GM23338 (cell line): ENCODE measurements at regions not wholly inside any gene's neighbourhood (a gene's known extent, or its start where the extent isn't known, plus 50 kb on each side); places are given as distances from the start of the nearest gene placed in this dataset.

Source experiments
- ATAC-seq: fragments of 200-7000 bp; cut with Tn5 transposase; 3 replicates; pipeline ENCODE4 v1.9.1; 2020
- DNase-seq: peaks from one replicate; pipeline ENCODE4 v3.0.0-alpha.2; 2015; ENCODE audit warnings: low spot score
- H2AFZ ChIP-seq: fragments of 200-600 bp; sonication (generic); 2 replicates; pipeline ENCODE4 v1.8.0; 2016; ENCODE audit warnings: antibody characterized with exemption, mild to moderate bottlenecking, moderate library complexity
- H3F3A ChIP-seq: fragments of 200-600 bp; sonication (generic); replicated peaks from 2 replicates; pipeline ENCODE4 v1.8.0; 2017; ENCODE audit warnings: antibody characterized with exemption, mixed run types, low read depth
- H3K27ac ChIP-seq: fragments of 200-600 bp; sonication (generic); 2 replicates; pipeline ENCODE4 v1.6.1; 2016; ENCODE audit warnings: low read depth
- H3K27me3 ChIP-seq: fragments of 200-600 bp; sonication (generic); 2 replicates; pipeline ENCODE4 v1.8.0; 2016; ENCODE audit warnings: mild to moderate bottlenecking, mixed run types, moderate library complexity; ENCODE audit not compliant: insufficient read depth
- H3K36me3 ChIP-seq: fragments of 200-600 bp; sonication (generic); 2 replicates; pipeline ENCODE4 v1.8.0; 2016; ENCODE audit warnings: mild to moderate bottlenecking; ENCODE audit not compliant: insufficient read depth
- H3K4me1 ChIP-seq: fragments of 200-600 bp; sonication (generic); 2 replicates; pipeline ENCODE4 v1.8.0; 2016; ENCODE audit warnings: mild to moderate bottlenecking, moderate library complexity; ENCODE audit not compliant: insufficient read depth
- H3K4me2 ChIP-seq: fragments of 200-600 bp; sonication (generic); 2 replicates; pipeline ENCODE4 v1.7.1; 2017; ENCODE audit warnings: mixed run types
- H3K4me3 ChIP-seq: fragments of 200-600 bp; sonication (generic); 2 replicates; pipeline ENCODE4 v1.6.1; 2016; ENCODE audit warnings: mixed run types
- H3K79me2 ChIP-seq: fragments of 200-600 bp; sonication (generic); replicated peaks from 2 replicates; pipeline ENCODE4 v1.8.0; 2017; ENCODE audit warnings: mild to moderate bottlenecking; ENCODE audit not compliant: insufficient read depth
- H3K9me2 ChIP-seq: fragments of 200-600 bp; sonication (generic); 2 replicates; pipeline ENCODE4 v1.8.0; 2017; ENCODE audit not compliant: insufficient read depth
- H4K20me1 ChIP-seq: fragments of 200-600 bp; sonication (generic); replicated peaks from 2 replicates; pipeline ENCODE4 v1.8.0; 2017; ENCODE audit warnings: mild to moderate bottlenecking; ENCODE audit not compliant: insufficient read depth
- H3K27ac Mint-ChIP-seq: 2 replicates; pipeline ENCODE4 v1.8.0; 2020; ENCODE audit warnings: inconsistent platforms, mild to moderate bottlenecking, moderate library complexity, mixed read lengths
- H3K27me3 Mint-ChIP-seq: 3 replicates; pipeline ENCODE4 v1.8.0; 2022; ENCODE audit warnings: low read depth, mild to moderate bottlenecking, moderate library complexity, mixed read lengths, inconsistent platforms; ENCODE audit not compliant: insufficient read depth, poor library complexity
- H3K36me3 Mint-ChIP-seq: 3 replicates; pipeline ENCODE4 v1.8.0; 2021; ENCODE audit warnings: low read depth, mild to moderate bottlenecking, inconsistent platforms, moderate library complexity, mixed read lengths
- H3K4me1 Mint-ChIP-seq: 3 replicates; pipeline ENCODE4 v1.8.0; 2020; ENCODE audit warnings: mild to moderate bottlenecking, inconsistent platforms, mixed read lengths
- H3K4me3 Mint-ChIP-seq: 3 replicates; pipeline ENCODE4 v1.8.0; 2021; ENCODE audit warnings: moderate library complexity, mild to moderate bottlenecking, inconsistent platforms, mixed read lengths
- H3K9me3 Mint-ChIP-seq: 3 replicates; pipeline ENCODE4 v1.8.0; 2020; ENCODE audit warnings: moderate library complexity, mild to moderate bottlenecking, inconsistent platforms, mixed read lengths
- CREB1 ChIP-seq: fragments of 250-450 bp; sonication (Bioruptor Pico); IDR thresholded peaks from 2 replicates; pipeline ENCODE4 v1.5.0; 2020; ENCODE audit warnings: low read depth, mild to moderate bottlenecking, moderate library complexity
- EZH2 ChIP-seq: fragments of 200-600 bp; sonication (generic); IDR thresholded peaks from one replicate; pipeline ENCODE4 v1.8.0; 2017; ENCODE audit warnings: antibody characterized with exemption, mild to moderate bottlenecking, low read depth; ENCODE audit not compliant: unreplicated experiment
- EZH2phosphoT487 ChIP-seq: fragments of 200-600 bp; sonication (generic); IDR thresholded peaks from one replicate; pipeline ENCODE4 v1.8.1; 2018; ENCODE audit warnings: antibody characterized with exemption; ENCODE audit not compliant: unreplicated experiment
- NANOG ChIP-seq: IDR thresholded peaks from 2 replicates; pipeline ENCODE4 v1.6.1; 2016; ENCODE audit warnings: antibody characterized with exemption, borderline replicate concordance
- STAT1 ChIP-seq: IDR thresholded peaks from one replicate; pipeline ENCODE4 v1.6.1; 2016; ENCODE audit warnings: antibody characterized with exemption; ENCODE audit not compliant: unreplicated experiment
- ZNF331 ChIP-seq: fragments of 250-450 bp; sonication (Bioruptor Pico); IDR thresholded peaks from 2 replicates; pipeline ENCODE4 v1.5.0; 2020; ENCODE audit warnings: low read depth, mild to moderate bottlenecking, moderate library complexity
- ZNF462 ChIP-seq: fragments of 250-450 bp; sonication (Bioruptor Pico); IDR thresholded peaks from 2 replicates; pipeline ENCODE4 v1.5.0; 2020; ENCODE audit warnings: mild to moderate bottlenecking, moderate library complexity
- TF ChIP-seq, protein P1 (sequence below): IDR thresholded peaks from 2 replicates; pipeline ENCODE4 v1.6.1; 2016; ENCODE audit warnings: antibody characterized with exemption

GRCh38 chr21:38081708-38082107, 165.5 kb upstream of the KCNJ6 start:
- no peak overlapping the region for H2AFZ ChIP-seq
- no peaks in the 10 kb centered on the region for H3F3A ChIP-seq
- Mint-ChIP-seq H3K27ac (no peak overlapping the region), H3K4me1 (no peaks in the 10 kb centered on the region), H3K36me3 (no peaks in the 10 kb centered on the region), H3K4me3 (no peak overlapping the region), H3K27me3 (no peaks in the 10 kb centered on the region), H3K9me3 (no peaks in the 10 kb centered on the region)
- ATAC-seq (no peak), DNase-seq (no peak)
- no peaks in the 10 kb centered on the region for H3K79me2 ChIP-seq
- no peak for TF ChIP-seq EZH2phosphoT487
- TF ChIP-seq ZNF462 (CRISPR knock-in tag), result no peak
- no peak overlapping the region for H3K4me3 ChIP-seq
- H3K27me3 ChIP-seq, result no peaks in the 10 kb centered on the region
- H3K27ac ChIP-seq, result no peak overlapping the region
- no peak overlapping the region for H3K4me2 ChIP-seq
- peaks cover 5% of the 10 kb centered on the region; the same call in 1 of the 2 replicates for H3K9me2 ChIP-seq
- H3K4me1 ChIP-seq, result no peaks in the 10 kb centered on the region
- no peaks in the 10 kb centered on the region for H3K36me3 ChIP-seq
- no peaks in the 10 kb centered on the region for H4K20me1 ChIP-seq

GRCh38 chr21:38082936-38083485, 166.8 kb upstream of the KCNJ6 start:
- no peak for ATAC-seq
- H3K4me1 ChIP-seq, result no peaks in the 10 kb centered on the region
- H4K20me1 ChIP-seq, result no peaks in the 10 kb centered on the region
- H3K27me3 ChIP-seq, result no peaks in the 10 kb centered on the region
- no peak overlapping the region for H3K4me3 Mint-ChIP-seq
- H3K9me3 Mint-ChIP-seq, result no peaks in the 10 kb centered on the region
- H3F3A ChIP-seq, result no peaks in the 10 kb centered on the region
- H3K36me3 Mint-ChIP-seq, result no peaks in the 10 kb centered on the region
- H3K27ac ChIP-seq, result no peak overlapping the region
- H3K4me3 ChIP-seq, result no peak overlapping the region
- no peak for DNase-seq
- no peaks in the 10 kb centered on the region for H3K36me3 ChIP-seq
- H3K4me2 ChIP-seq, result no peak overlapping the region
- H3K4me1 Mint-ChIP-seq, result no peaks in the 10 kb centered on the region
- H3K79me2 ChIP-seq, result no peaks in the 10 kb centered on the region
- peaks cover 5% of the 10 kb centered on the region; the same call in 1 of the 2 replicates for H3K9me2 ChIP-seq
- H2AFZ ChIP-seq, result no peak overlapping the region
- H3K27ac Mint-ChIP-seq, result no peak overlapping the region
- no peaks in the 10 kb centered on the region for H3K27me3 Mint-ChIP-seq
- TF ChIP-seq ZNF331 (CRISPR knock-in tag) (no peak), CREB1 (CRISPR knock-in tag) (no peak), EZH2phosphoT487 (no peak), EZH2 (no peak), NANOG (no peak), STAT1 (no peak)
- TF ChIP-seq, protein P1, sequence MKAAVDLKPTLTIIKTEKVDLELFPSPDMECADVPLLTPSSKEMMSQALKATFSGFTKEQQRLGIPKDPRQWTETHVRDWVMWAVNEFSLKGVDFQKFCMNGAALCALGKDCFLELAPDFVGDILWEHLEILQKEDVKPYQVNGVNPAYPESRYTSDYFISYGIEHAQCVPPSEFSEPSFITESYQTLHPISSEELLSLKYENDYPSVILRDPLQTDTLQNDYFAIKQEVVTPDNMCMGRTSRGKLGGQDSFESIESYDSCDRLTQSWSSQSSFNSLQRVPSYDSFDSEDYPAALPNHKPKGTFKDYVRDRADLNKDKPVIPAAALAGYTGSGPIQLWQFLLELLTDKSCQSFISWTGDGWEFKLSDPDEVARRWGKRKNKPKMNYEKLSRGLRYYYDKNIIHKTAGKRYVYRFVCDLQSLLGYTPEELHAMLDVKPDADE, result no peak
